IPS-NIHi11 (cell line): ENCODE measurements at regions not wholly inside any gene's neighbourhood (a gene's known extent, or its start where the extent isn't known, plus 50 kb on each side); places are given as distances from the start of the nearest gene placed in this dataset.

ENCODE experiments used
- DNase-seq: peaks from one replicate; pipeline ENCODE4 v3.0.0; 2012; ENCODE audit warnings: mixed read lengths, low spot score

DNA sequence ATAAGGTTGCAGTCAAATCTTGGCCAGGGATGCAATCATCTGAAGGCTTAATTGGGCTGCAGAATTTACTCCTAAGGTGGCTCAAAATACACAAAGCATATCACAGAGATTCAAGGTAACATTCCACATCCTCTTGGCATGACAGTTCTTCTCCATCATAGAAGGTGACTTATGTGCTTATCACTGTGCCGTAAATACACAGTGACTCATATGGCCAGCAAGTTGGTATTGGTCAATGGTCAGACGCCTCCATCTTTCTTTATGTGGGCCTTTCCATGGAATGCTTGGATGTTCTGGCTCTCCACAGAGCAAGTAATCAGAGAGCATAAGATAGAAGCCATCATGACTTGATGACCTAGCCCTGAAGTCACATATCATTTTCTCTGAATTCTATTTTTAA lies 168.8 kb upstream of the ST8SIA2 start:
- no peak for DNase-seq

DNA sequence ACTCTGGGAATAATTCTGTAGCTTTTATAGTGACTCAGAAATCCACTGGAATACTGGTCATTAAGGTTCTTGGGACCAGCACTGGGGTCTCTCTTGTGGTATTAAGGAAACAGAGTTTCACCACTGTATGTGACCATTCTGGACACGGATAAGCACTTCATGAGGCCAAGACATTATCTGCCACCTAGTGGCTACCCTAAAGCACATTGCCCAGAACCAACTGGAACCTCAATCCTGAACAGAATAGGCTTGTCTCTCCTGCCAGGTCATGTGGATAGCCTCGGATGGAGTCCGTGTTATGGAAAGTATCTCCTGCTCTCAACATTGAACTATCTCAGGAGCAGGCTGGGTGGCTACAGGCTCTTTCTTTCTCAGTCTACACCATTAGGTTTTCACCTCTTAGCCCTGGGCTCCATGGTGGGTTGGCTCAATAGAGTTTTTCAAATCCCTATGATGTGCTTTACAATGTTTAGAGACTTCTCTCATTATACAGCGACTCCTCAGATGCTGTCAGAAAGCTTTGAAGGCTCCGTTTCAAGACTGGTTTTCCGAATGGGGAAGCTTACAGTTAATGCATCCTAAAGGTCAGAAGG lies 167.6 kb upstream of the ST8SIA2 start:
- DNase-seq: peak; percentile 42

DNA sequence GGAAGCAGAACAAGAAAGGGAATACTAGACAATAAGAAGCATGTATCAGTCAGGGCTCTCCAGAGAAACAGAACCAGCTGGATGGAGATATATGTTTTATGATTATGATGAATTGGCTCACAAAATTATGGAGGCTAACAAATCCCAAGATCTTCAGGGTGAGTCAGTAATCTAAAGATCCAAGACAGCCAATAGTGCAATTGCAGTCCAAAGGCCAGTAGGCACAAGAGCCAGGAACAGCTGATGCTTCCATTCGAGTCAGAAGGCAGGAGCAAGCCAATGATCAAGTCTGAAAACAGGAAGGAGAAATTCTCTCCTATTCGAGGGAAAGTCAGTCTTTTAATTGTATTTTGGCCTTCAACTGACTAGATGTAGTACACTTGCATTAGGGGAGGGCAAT lies 164.9 kb upstream of the ST8SIA2 start:
- no peak for DNase-seq

- DNase-seq: no peak
Measured at GRCh38 chr15:92231461-92231860, 162.2 kb upstream of the ST8SIA2 start.

- no peak for DNase-seq
Measured at GRCh38 chr15:92232317-92232716, 161.4 kb upstream of the ST8SIA2 start.

- no peak for DNase-seq
Measured at GRCh38 chr15:92232876-92233275, 160.8 kb upstream of the ST8SIA2 start.

DNA sequence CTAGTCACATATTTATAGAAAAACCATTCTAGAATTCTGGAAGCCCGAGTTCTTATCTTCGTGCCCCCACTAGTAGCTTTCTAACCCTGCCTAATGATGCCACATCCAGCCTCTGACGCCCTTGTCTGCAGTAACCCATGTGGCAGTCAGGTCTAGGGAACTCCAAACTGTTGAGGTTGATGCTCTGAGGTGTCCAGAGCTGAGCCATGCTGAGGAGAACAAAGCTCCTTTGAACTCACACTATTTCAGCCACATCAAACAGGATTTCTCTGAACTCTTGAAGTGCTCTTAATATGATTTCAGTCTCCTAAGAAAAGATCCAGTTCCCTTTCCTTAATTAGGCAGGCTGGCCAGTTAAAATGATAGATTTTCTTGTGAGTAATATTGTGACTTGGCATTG lies 150.5 kb upstream of the ST8SIA2 start:
- no peak for DNase-seq

- no peak for DNase-seq
Measured at GRCh38 chr15:92244703-92245102, 149.0 kb upstream of the ST8SIA2 start.

- DNase-seq: no peak
Measured at GRCh38 chr15:92247649-92248242, 145.9 kb upstream of the ST8SIA2 start.

GRCh38 chr15:92266796-92267685 lies 126.6 kb upstream of the ST8SIA2 start:
- DNase-seq: no peak

- no peak for DNase-seq
Measured at GRCh38 chr15:92268900-92269299, 124.8 kb upstream of the ST8SIA2 start.

DNA sequence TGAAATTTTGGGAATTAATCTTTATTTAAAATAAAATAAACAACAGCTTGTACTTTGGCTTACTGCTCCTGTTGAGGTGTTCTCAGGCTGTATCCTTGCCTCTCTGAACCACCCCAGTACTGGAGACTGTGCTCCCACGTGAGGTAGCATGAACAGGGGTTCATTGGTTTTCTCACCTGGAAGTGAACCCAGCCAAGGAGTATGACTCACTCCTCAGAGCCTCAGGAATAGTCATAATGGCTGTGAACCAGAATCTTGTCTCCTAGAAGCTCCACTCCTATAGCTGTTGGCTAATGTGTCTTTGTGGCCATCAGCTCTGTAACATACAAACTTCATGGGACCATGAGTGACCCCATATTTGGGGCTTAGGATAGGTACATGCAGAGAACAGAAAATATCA lies 122.5 kb upstream of the ST8SIA2 start:
- no peak for DNase-seq

- DNase-seq: no peak
Measured at GRCh38 chr15:92272106-92272505, 121.6 kb upstream of the ST8SIA2 start.

- no peak for DNase-seq
Measured at GRCh38 chr15:92273286-92273685, 120.4 kb upstream of the ST8SIA2 start.

DNA sequence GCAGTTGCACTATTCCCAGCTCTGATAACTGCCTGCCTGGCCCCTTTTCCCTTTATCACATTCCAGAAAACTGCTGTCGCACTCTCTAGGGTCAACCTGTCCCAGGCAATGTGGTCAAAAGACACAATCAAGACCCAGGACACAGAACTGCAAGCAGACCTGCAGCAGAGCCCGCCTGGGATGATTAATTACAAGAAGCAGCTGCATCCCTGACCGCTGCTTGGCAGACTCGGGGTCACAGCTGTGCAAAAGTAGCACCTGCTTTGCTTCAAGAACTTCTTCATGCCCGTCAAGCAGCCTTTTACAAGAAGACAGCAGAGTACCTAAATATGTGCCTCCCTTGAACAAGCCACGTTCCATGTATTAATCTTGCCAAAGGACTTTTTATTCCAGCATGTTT lies 120.0 kb upstream of the ST8SIA2 start:
- no peak for DNase-seq

DNA sequence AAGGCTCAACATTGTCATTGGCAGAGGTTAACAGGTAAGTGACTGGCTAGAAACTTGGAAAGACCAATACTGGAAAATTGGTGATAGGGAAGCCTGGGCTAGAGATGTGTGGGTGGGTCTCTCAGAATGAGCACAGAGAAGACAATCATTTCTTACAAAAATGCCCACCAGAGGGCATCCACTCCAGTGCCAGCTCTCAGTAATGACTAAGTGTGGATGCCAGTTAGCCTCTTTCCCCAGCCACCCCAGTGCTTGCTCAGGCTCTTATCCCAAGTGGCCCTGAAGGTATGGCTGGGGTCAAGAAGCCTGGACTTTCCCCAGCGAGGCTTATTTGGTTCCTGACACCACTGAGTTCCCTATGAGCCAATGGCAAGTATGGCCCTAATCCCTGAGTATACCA lies 115.9 kb upstream of the ST8SIA2 start:
- DNase-seq: peak; percentile 28

DNA sequence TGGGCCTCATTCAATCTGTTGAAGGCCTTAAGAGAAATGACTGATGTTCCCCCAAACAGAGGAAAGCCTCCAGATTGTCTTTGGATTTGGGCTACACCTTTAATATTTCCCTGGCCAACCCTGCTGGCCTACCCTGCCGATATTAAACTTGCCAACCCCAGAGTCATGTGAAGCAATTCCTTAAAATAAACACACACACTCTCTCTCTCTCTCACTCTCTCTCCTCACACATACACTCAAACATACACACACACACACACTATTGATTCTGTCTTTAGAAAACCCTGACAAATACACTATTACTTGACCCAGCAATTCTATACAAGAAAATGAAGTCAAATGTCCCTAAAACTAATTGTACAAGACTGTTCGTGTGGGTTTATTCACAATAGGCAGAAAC lies 109.9 kb upstream of the ST8SIA2 start:
- DNase-seq: no peak

DNA sequence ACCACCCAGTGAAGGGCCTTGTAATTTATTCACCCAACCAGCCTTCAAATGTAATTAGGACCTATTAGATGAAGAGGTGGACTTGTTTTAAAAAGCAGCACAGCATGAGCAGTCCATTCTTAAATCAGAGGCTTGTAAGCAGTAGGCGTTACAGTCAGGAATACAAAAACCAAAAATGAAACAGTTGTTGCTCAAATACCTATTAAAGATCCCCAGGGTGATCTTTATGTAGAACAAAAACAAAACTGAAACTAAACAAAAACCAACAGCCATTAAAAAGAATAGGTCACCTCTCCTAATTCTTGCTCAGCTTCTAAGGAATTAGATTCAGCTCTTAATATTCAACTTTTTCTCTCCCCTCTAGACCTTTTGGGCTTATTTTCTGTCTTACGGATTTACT lies 104.9 kb upstream of the ST8SIA2 start:
- no peak for DNase-seq

DNA sequence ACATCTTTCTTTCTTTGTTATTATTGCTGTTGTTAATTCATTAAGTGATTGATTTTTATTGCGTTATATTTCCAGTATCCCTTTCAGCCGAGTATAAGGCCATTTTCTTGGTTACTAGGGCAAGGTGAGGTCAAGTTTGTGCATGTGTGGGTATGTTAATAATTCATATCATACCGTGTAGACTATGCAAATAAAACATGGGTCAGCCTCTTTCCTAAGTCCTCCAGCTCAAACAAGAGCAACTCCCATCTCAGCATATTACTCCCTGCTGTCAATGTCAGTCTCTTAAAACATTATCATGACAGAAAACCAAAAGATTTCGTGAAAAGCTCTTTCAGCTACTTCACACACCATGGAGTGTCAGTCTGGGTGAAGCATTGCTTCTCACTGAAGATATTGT lies 103.9 kb upstream of the ST8SIA2 start:
- DNase-seq: no peak

- DNase-seq: no peak
Measured at GRCh38 chr15:92290359-92290992, 103.2 kb upstream of the ST8SIA2 start.

DNA sequence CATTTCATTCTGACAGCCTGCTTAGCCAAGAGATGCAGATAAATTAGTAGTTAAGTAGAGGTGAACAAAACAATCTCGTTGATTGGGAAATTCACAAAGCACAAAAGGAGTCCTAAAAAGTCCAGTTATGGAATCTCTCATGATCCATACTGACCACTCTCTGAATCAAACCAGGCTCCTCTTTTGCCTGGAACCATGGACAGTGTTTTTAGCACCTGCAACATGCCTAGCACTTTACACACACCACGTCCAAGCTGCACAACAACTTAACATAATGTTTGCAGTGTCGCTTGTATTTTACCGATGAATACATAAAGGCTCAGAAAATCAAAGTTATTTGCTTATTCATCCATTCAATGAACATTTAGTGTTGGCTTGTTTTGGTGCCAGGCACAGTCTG lies 101.8 kb upstream of the ST8SIA2 start:
- no peak for DNase-seq

- DNase-seq: no peak
Measured at GRCh38 chr15:92294759-92295158, 98.9 kb upstream of the ST8SIA2 start.
